Hematopoietic multipotent progenitor cell treated with erythropoietin and hydrocortisone succinate and interleukin-3 and kit ligand, for 6 days (in vitro differentiated cells): ENCODE measurements at regions not wholly inside any gene's neighbourhood (a gene's known extent, or its start where the extent isn't known, plus 50 kb on each side); places are given as distances from the start of the nearest gene placed in this dataset.
"Not testable (repeated sequence)": the region's sequence is repeated elsewhere in the genome, so short reads cannot be mapped to it uniquely, and the experiment has no call there.

Experiments used
- DNase-seq: peaks from one replicate; pipeline ENCODE4 v3.0.0-alpha.2; 2015

GRCh38 chr14:43671716-43672485, 835.2 kb downstream of the FSCB start:
- no peak for DNase-seq

GRCh38 chr14:43669355-43669754, 837.7 kb downstream of the FSCB start:
- DNase-seq: no peak

GRCh38 chr14:43665570-43666267, 841.4 kb downstream of the FSCB start:
- no peak for DNase-seq

- DNase-seq: not testable (repeated sequence)
Measured at GRCh38 chr14:43655194-43655593, 851.9 kb downstream of the FSCB start.

- no peak for DNase-seq
Measured at GRCh38 chr14:43651896-43652295, 855.2 kb downstream of the FSCB start.

- no peak for DNase-seq
Measured at GRCh38 chr14:43651185-43651787, 855.8 kb downstream of the FSCB start.

- no peak for DNase-seq
Measured at GRCh38 chr14:43649508-43649907, 857.6 kb downstream of the FSCB start.

- peak; percentile 4 for DNase-seq
Measured at GRCh38 chr14:43647302-43647701, 859.8 kb downstream of the FSCB start.

GRCh38 chr14:43640718-43641267, 866.3 kb downstream of the FSCB start:
- DNase-seq: no peak

- no peak for DNase-seq
Measured at GRCh38 chr14:43625294-43625693, 881.8 kb downstream of the FSCB start.

- DNase-seq: no peak
Measured at GRCh38 chr14:43621282-43621681, 885.8 kb downstream of the FSCB start.

- peak; percentile 2 for DNase-seq
Measured at GRCh38 chr14:43595096-43595772, 911.8 kb downstream of the FSCB start.

- DNase-seq: peak; percentile 53
Measured at GRCh38 chr14:43591776-43592175, 915.3 kb downstream of the FSCB start.

GRCh38 chr14:43587183-43587582, 919.9 kb downstream of the FSCB start:
- DNase-seq: no peak

GRCh38 chr14:43579671-43580070, 927.4 kb downstream of the FSCB start:
- DNase-seq: no peak

- no peak for DNase-seq
Measured at GRCh38 chr14:43568022-43568421, 939.1 kb downstream of the FSCB start.

- no peak for DNase-seq
Measured at GRCh38 chr14:43548368-43548767, 958.7 kb downstream of the FSCB start.

GRCh38 chr14:43547596-43547995, 959.5 kb downstream of the FSCB start:
- peak; percentile 78 for DNase-seq

- no peak for DNase-seq
Measured at GRCh38 chr14:43541356-43541755, 965.7 kb downstream of the FSCB start.

GRCh38 chr14:43540948-43541347, 966.1 kb downstream of the FSCB start:
- no peak for DNase-seq

- DNase-seq: peak; percentile 14
Measured at GRCh38 chr14:43539210-43539609, 967.9 kb downstream of the FSCB start.

GRCh38 chr14:43535231-43535838, 971.7 kb downstream of the FSCB start:
- DNase-seq: no peak
